GM12892 (cell line): ENCODE measurements at regions not wholly inside any gene's neighbourhood (a gene's known extent, or its start where the extent isn't known, plus 50 kb on each side); places are given as distances from the start of the nearest gene placed in this dataset.
"Not testable (repeated sequence)": the region's sequence is repeated elsewhere in the genome, so short reads cannot be mapped to it uniquely, and the experiment has no call there.

Experiments used
- DNase-seq: peaks from one replicate; pipeline ENCODE4 v3.0.0; 2011; ENCODE audit not compliant: insufficient read length
- FAIRE-seq: peaks from 2 replicates; lab custom pipeline; 2011; peaks lifted over from hg19 to GRCh38; lab: Jason Lieb, UNC
- POLR2A ChIP-seq: IDR thresholded peaks from 2 replicates; pipeline ENCODE4 v1.6.1; 2011; ENCODE audit warnings: low read depth, low read length, control low read depth
- POLR2AphosphoS5 ChIP-seq: IDR thresholded peaks from 2 replicates; pipeline ENCODE4 v1.6.1; 2011; ENCODE audit warnings: low read depth, low read length, control low read depth
- TAF1 ChIP-seq: IDR thresholded peaks from 2 replicates; pipeline ENCODE4 v1.6.1; 2011; ENCODE audit warnings: low read depth, mild to moderate bottlenecking, control low read depth, low read length, borderline replicate concordance

- TF ChIP-seq TAF1 (no peak), POLR2A (no peak), POLR2AphosphoS5 (no peak)
- no peak for DNase-seq
- peak; percentile 36 for FAIRE-seq
Observed at GRCh38 chr11:59008947-59009346, 69.7 kb downstream of the GLYATL1 start.

- DNase-seq (no peak), FAIRE-seq (peak; percentile 44)
- TF ChIP-seq TAF1 (no peak), POLR2AphosphoS5 (no peak), POLR2A (no peak)
Observed at GRCh38 chr11:59009661-59010060, 70.4 kb downstream of the GLYATL1 start.

- TF ChIP-seq POLR2AphosphoS5 = no peak
- TF ChIP-seq TAF1 = no peak
- no peak for TF ChIP-seq POLR2A
- no peak for DNase-seq
- FAIRE-seq = no peak
Observed at GRCh38 chr11:59010708-59011107, 71.4 kb downstream of the GLYATL1 start.

DNA sequence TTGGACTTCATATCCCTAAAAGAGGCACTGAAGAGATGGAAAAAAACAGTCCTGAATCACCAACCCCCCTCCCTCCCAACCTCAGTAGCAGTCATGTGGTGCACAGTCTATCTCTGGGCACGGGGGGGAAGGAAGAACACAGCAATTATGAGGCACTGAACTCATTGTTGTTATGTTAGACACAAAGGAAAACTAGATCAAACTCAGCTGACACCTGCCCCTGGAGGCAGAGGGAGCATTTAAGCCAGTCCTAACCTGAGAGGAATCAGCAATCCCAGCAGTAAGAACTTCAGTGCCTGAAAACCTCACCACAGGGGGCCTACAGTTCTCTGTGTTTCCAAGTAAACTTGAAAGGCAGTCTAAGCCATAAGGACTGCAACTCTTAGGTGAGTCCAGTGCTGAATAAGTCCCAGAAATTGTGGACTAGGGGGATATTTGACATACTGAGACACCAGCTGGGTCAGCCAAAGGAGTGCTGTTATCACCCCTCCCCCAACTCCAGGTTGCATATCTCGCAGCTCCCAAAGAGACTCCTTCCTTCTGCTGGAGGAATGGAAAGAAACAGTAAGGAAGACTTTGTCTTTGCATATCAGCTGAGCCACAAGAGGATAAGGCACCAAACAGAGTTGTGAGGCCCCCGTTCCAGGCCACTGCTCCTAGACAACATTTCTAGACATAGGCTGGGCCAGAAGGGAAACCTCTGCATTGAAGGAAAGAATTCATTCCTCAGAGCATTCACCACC, 72.5 kb downstream of the GLYATL1 start:
- DNase-seq (no peak), FAIRE-seq (no peak)
- TF ChIP-seq POLR2AphosphoS5 (no peak), TAF1 (no peak), POLR2A (no peak)

DNA sequence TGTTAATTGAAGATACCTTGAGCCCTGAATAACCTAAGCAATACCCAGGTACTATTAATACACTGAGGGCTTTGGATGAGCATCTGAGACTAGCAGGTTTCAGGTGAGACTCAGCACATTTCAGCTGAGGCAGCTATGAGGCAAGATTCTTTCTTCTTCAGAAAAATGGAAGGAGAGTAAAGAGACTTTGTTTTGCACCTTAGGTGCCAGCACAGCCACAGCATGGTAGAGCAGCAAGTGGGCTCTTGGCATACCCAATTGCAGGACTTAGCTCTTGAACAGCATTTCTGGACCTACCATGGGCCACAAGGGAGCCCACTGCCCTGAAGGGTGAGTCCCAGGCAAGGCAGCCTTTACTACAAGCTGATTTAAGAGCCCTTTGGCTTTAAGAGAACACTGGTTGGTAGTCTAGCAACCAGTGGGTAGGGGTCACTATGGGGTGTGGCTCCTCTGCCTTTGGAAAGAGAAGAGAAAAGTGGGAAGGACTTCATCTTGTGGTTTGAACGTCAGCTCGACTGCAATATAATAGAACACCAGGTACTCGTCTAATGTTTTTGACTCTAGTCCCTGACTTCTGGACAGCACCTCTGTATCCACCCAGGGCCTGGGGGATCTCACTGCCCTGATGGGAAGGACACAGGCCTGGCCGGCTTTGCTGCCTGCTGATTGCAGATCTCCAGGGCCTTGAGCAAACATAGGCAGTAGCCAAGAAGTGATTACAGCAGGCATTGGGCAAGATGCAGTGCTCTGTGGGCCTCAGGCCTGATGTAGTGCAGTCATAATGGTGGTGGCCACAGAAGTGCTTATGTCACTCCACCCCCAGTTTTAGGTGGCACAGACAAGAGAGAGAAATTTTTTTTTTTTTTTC, 73.3 kb downstream of the GLYATL1 start:
- TF ChIP-seq POLR2A = no peak
- TF ChIP-seq POLR2AphosphoS5 = no peak
- TF ChIP-seq TAF1 = no peak
- FAIRE-seq = peak; percentile 78

DNA sequence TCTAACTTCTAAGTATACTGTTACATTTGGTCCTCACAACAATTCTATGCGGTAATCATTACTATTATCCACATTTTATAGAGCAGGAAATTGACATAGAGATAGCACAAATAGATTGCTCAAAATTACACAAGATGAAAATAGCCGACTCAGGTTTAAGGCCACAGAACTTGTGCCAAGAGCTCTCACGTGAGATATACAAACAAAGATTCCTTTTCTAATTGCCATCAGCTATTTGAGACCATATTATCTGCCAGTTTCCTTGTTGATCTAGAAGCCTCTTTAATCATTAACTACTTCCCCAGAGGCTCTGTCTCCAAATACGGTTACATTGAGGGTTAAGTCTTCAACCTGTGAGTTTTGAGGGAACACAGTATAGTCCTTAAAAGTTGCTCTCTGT, 61.0 kb upstream of the GLYATL1B start:
- no peak for FAIRE-seq
- DNase-seq = no peak
- TF ChIP-seq POLR2A (no peak), TAF1 (no peak), POLR2AphosphoS5 (no peak)

More for the DNA sequence above, 73.3 kb downstream of the GLYATL1 start:
- no peak for DNase-seq

- DNase-seq = no peak
- TF ChIP-seq POLR2A = no peak
- no peak for TF ChIP-seq POLR2AphosphoS5
- TF ChIP-seq TAF1 = no peak
- FAIRE-seq = no peak
Observed at GRCh38 chr11:59028105-59028504, 58.0 kb upstream of the GLYATL1B start.

- no peak for FAIRE-seq
- no peak for DNase-seq
- TF ChIP-seq POLR2AphosphoS5 = no peak
- no peak for TF ChIP-seq POLR2A
- TF ChIP-seq TAF1 = no peak
Observed at GRCh38 chr11:59029366-59029889, 56.7 kb upstream of the GLYATL1B start.

GRCh38 chr11:59030037-59030436, 56.1 kb upstream of the GLYATL1B start:
- FAIRE-seq (no peak), DNase-seq (no peak)
- TF ChIP-seq TAF1 (no peak), POLR2AphosphoS5 (no peak)

DNA sequence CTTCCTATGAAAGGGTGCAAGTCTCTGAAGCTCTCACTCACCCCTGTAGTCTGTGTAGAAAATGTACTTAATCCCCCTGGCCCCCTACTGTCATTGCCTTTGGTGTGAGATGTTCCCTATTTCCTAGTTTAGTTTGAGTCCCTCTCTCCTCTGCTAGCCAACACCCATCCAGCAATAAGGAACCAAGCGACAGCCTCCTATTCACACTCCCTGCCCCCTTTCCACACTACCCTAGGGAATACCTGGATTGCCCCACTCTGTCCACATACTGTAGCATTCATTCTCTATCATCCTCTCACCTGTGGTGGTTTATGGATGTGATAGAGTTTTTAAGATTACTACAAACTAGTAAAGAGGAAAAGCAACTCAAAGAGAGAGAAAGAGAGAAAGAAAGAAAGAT, 54.4 kb upstream of the GLYATL1B start:
- DNase-seq = not testable (repeated sequence)

More for the DNA sequence above, 54.4 kb upstream of the GLYATL1B start:
- not testable (repeated sequence) for FAIRE-seq
